Kidney epithelial cell (primary cell): ENCODE measurements at regions not wholly inside any gene's neighbourhood (a gene's known extent, or its start where the extent isn't known, plus 50 kb on each side); places are given as distances from the start of the nearest gene placed in this dataset.

Experiments used
- DNase-seq: peaks from one replicate; pipeline ENCODE4 v3.0.0-alpha.2; 2010; ENCODE audit warnings: low read depth
- H3K27me3 ChIP-seq: 2 replicates; pipeline ENCODE4 v1.6.0; 2011; ENCODE audit warnings: low read length; ENCODE audit not compliant: control insufficient read depth, insufficient read depth
- H3K36me3 ChIP-seq: 2 replicates; pipeline ENCODE4 v1.5.1; 2011; ENCODE audit warnings: low read length; ENCODE audit not compliant: control insufficient read depth, insufficient read depth
- H3K4me3 ChIP-seq: 2 replicates; pipeline ENCODE4 v1.5.1; 2011; ENCODE audit warnings: low read depth, mild to moderate bottlenecking, control low read depth, low read length
- TF ChIP-seq, protein P1 (sequence below): IDR thresholded peaks from 2 replicates; pipeline ENCODE4 v1.5.1; 2011; ENCODE audit warnings: mild to moderate bottlenecking, moderate library complexity, low read length, control low read depth, inconsistent platforms; ENCODE audit not compliant: insufficient read depth, poor library complexity, severe bottlenecking

DNA sequence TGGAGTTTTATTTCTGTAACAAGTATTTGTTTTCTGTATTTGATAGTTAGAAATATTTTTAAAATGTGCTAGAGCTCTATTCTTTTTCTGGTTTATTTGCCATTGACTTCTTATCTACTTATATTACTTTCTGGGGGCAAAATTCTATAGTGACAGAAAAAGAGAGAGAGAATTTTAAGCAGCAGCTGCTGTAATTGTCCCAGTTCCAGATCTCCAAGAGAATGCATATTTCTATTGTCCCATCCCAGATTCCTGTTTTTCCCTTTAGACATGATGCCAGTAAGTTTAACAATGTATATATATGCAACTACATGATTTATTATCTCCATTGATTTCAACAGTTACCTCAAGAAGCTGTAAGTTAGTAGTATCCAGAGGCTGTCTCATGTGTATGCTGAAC lies 541.7 kb upstream of the ZNF385D start:
- H3K36me3 ChIP-seq: no peaks in the 10 kb centered on the region
- TF ChIP-seq, protein P1, sequence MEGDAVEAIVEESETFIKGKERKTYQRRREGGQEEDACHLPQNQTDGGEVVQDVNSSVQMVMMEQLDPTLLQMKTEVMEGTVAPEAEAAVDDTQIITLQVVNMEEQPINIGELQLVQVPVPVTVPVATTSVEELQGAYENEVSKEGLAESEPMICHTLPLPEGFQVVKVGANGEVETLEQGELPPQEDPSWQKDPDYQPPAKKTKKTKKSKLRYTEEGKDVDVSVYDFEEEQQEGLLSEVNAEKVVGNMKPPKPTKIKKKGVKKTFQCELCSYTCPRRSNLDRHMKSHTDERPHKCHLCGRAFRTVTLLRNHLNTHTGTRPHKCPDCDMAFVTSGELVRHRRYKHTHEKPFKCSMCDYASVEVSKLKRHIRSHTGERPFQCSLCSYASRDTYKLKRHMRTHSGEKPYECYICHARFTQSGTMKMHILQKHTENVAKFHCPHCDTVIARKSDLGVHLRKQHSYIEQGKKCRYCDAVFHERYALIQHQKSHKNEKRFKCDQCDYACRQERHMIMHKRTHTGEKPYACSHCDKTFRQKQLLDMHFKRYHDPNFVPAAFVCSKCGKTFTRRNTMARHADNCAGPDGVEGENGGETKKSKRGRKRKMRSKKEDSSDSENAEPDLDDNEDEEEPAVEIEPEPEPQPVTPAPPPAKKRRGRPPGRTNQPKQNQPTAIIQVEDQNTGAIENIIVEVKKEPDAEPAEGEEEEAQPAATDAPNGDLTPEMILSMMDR: no peak
- H3K4me3 ChIP-seq: no peak overlapping the region
- no peaks in the 10 kb centered on the region for H3K27me3 ChIP-seq
- no peak for DNase-seq

DNA sequence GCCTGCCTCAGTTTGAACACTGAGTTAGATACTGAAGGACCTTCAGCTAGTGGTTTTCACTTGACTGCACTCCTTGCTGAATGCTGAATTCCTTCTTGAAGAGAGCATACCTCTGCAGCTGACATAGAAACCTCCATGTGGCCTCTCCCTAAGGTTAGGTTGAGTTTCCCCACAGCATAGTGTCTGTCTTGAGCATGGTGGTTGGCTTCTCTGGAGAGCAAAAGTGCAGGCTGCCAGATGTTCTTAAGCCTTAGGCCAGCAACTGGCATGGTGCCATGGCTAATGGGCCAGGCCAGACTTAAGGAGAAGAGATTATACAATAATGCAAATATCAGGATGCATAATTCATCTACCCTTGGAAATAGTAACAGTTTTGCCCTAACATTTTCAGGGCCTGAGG lies 545.6 kb upstream of the ZNF385D start:
- TF ChIP-seq, protein P1: no peak
- Histone ChIP-seq H3K27me3 (no peaks in the 10 kb centered on the region), H3K4me3 (no peak overlapping the region), H3K36me3 (no peaks in the 10 kb centered on the region)
- DNase-seq: no peak

DNA sequence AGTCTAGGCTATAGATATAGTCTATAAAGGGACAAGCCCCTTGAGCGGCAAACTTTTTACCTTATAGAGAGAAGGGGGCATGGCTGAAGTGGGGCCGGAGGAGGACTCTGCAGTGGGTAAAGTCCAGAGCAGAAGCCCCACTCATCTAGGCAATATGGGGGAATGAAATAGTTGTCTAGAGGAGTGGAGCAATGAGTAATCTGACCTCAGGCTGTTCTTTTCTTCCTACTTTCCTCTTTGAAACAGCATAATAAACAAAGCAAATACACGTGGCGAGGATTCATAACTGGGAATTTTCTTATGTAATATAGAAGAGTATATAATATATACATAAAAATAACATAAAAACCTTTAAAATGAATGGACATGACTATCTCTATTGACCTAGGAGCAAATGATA lies 546.4 kb upstream of the ZNF385D start:
- TF ChIP-seq, protein P1: no peak
- Histone ChIP-seq H3K36me3 (no peaks in the 10 kb centered on the region), H3K27me3 (no peaks in the 10 kb centered on the region), H3K4me3 (no peak overlapping the region)
- no peak for DNase-seq

DNA sequence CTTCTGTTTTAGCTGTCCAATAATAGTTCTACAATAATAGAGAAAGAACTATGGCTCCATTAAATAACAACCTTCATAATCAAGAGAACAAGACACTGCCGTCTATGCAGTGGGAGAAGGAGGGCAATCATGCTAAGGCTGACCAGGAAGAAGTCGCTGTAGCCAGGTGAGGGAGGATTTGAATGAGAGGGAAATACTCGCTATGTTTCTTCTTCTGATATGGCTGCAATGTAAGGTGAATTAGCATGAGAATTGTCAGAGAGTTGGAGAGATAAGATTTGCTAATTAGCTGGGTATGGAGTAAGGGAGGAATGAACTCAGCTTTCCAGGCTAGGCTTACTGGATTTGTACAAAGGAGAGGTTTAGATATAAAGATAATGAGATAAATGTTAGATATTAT lies 555.4 kb upstream of the ZNF385D start:
- no peak overlapping the region for H3K4me3 ChIP-seq
- DNase-seq: no peak
- TF ChIP-seq, protein P1: no peak
- no peaks in the 10 kb centered on the region for H3K36me3 ChIP-seq
- no peaks in the 10 kb centered on the region for H3K27me3 ChIP-seq

DNA sequence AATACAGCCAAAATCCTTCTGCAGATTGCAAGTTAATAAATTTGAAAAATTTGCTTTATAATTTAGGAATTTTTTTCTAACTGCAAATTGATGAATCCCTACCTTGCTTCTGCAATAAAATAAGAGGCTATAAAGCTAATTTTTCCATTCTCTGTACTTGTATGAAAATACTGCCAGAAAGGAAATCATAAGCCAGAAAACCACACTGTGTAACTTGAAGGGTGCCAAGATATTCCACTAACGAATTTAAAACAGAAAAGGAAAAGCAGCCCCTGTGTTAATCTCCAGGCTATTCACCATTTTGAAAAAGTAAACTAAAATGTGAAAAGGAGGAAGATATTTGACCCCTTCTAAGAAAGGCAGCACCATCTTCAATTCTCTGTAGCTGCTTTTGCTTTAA lies 557.9 kb upstream of the ZNF385D start:
- no peak overlapping the region for H3K4me3 ChIP-seq
- DNase-seq: no peak
- TF ChIP-seq, protein P1: no peak
- no peaks in the 10 kb centered on the region for H3K27me3 ChIP-seq
- no peaks in the 10 kb centered on the region for H3K36me3 ChIP-seq

DNA sequence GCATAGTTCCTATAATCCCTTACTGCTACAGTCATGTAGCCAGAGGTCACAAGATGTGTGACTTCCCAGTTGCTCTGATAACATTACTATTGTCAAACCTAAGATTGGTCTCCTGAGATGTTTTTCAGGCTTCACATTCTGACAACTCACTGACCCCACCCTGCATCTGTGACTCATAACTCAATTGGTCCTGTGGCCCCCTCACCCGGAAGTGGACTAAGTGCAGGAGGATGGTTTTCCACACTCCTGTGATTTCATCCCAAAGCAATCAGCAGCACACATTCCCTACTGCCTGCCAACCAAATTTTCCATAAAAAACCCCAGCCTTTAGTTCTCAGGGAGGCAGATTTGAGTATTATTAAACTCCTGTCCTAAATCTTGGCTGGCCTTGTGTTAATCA lies 564.9 kb upstream of the ZNF385D start:
- TF ChIP-seq, protein P1: no peak
- Histone ChIP-seq H3K4me3 (no peak overlapping the region), H3K36me3 (no peaks in the 10 kb centered on the region), H3K27me3 (no peaks in the 10 kb centered on the region)
- no peak for DNase-seq
